Muscle of leg (tissue), 3 donors: ENCODE measurements at regions not wholly inside any gene's neighbourhood (a gene's known extent, or its start where the extent isn't known, plus 50 kb on each side); places are given as distances from the start of the nearest gene placed in this dataset.

Source experiments
- DNase-seq: peaks from one replicate; pipeline ENCODE4 v3.0.0; 2013
- H3K27ac ChIP-seq: one replicate; pipeline ENCODE4 v1.5.1; 2013; ENCODE audit warnings: mild to moderate bottlenecking, low read length, control low read depth
- H3K27me3 ChIP-seq: one replicate; pipeline ENCODE4 v1.6.1; 2013; ENCODE audit warnings: low read length; ENCODE audit not compliant: control insufficient read depth, insufficient read depth
- H3K36me3 ChIP-seq: one replicate; pipeline ENCODE4 v1.6.1; 2013; ENCODE audit warnings: low read length; ENCODE audit not compliant: control insufficient read depth, insufficient read depth
- H3K4me1 ChIP-seq: one replicate; pipeline ENCODE4 v1.6.1; 2013; ENCODE audit warnings: low read length; ENCODE audit not compliant: control insufficient read depth, insufficient read depth
- H3K4me3 ChIP-seq: one replicate; pipeline ENCODE4 v1.5.1; 2013; ENCODE audit warnings: low read length, control low read depth
- H3K9me3 ChIP-seq: replicated peaks from 2 replicates; pipeline ENCODE4 v1.6.1; 2013; ENCODE audit warnings: low read depth, low read length; ENCODE audit not compliant: control insufficient read depth
- WGBS: methylation state at CpG from one replicate; pipeline ENCODE4 v1.1.5; 2013; ENCODE audit warnings: missing lambda C conversion rate; ENCODE audit not compliant: insufficient coverage; 5-methylcytosine and 5-hydroxymethylcytosine counted together

GRCh38 chr3:86173401-86173800 is 817.5 kb downstream of the VGLL3 start:
- H3K4me1 ChIP-seq = no peaks in the 10 kb centered on the region
- H3K4me3 ChIP-seq = no peak overlapping the region

DNA sequence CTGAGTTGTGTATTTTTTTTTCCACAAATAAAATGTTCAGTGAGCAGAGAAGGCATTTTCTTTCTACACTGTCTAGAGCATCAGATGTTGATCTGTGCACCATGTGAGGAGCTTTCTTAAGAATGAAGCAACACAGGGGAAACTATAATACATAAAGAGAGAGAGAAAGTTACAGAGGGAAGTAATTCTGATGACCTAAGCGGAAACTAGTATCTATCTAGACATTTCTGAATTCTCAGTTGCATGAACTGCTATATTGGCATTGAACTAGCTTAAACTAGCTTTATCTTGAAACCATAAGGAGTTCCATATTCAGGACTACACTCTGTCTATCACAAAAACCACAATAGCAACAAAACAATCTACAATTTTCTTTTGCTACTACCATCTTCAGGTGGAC is 822.4 kb downstream of the VGLL3 start:
- no peaks in the 10 kb centered on the region for H3K36me3 ChIP-seq
- DNase-seq = no peak
- no peak overlapping the region for H3K27ac ChIP-seq

More at GRCh38 chr3:86173401-86173800, 817.5 kb downstream of the VGLL3 start:
- no peaks in the 10 kb centered on the region for H3K27me3 ChIP-seq
- H3K27ac ChIP-seq = no peak overlapping the region
- DNase-seq = no peak
- no peaks in the 10 kb centered on the region for H3K9me3 ChIP-seq
- no CpG with 5 or more reads among the region's 3 CpGs for WGBS
- H3K36me3 ChIP-seq = no peaks in the 10 kb centered on the region

DNA sequence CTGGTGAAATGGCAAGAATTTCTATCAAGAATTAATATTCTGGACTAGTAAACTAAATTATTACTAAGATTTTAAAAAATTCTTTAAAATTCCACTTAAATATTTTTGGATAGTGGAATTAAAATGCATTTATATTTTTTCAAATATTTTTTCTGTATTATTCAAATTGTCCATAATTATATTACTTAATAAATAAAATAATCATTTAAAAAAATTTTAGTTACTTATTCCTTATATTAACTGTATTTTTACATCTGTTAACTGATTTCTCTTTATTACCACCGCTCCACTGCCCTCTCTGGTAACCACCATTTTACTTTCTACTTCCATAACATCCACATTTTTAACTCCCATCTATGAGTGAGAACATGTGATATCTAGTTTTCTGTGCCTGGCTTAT is 828.4 kb downstream of the VGLL3 start:
- Histone ChIP-seq H3K9me3 (no peaks in the 10 kb centered on the region), H3K27me3 (no peaks in the 10 kb centered on the region), H3K27ac (no peak overlapping the region), H3K4me3 (no peak overlapping the region), H3K36me3 (no peaks in the 10 kb centered on the region), H3K4me1 (no peaks in the 10 kb centered on the region)
- no CpG with 5 or more reads among the region's 1 CpG for WGBS
- no peak for DNase-seq

More for the DNA sequence above, 822.4 kb downstream of the VGLL3 start:
- no peak overlapping the region for H3K4me3 ChIP-seq
- WGBS = no CpG with 5 or more reads among the region's 1 CpG
- H3K9me3 ChIP-seq = no peaks in the 10 kb centered on the region
- H3K27me3 ChIP-seq = no peaks in the 10 kb centered on the region
- H3K4me1 ChIP-seq = no peaks in the 10 kb centered on the region

DNA sequence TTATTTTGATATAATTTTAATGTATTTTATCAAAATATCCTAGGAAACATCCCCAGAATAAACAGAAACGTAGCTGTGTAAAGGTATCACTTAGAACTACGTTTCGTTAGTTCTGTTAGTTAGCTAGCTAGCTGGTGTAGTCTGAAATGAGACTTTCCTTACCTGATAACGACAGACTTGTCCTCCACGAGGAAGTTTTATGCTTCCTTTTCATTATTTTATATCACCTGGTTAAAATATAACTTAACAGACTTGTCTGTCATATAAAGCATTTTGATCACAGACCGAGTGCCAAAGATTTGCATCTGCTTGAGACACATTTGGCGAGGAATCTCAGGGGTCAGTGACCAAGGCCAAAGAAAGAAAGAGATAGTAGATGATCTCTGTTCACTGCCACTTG is 829.5 kb downstream of the VGLL3 start:
- WGBS = 83% methylated on average over 2 of the region's 7 CpGs
- Histone ChIP-seq H3K27ac (no peak overlapping the region), H3K27me3 (no peaks in the 10 kb centered on the region), H3K4me1 (no peaks in the 10 kb centered on the region), H3K36me3 (no peaks in the 10 kb centered on the region), H3K9me3 (no peaks in the 10 kb centered on the region), H3K4me3 (no peak overlapping the region)
- DNase-seq = no peak

DNA sequence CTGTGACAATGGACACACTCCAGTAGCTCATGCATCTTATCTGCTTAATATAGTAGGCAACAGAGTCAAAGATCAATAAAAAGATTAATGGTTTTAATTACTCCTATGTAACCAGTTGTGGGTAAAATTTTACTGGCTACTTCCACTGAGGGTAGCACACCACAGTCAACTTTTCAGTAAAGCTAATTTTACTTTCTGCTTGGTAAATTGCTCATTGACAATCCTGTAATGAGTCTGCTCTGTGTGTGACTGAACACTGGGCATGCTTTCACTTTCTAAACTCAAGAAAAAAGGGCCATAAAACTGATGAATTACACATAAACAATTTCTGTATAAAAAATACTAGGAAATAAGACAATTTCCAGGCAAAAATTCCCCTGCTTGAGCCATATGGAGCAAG is 838.3 kb downstream of the VGLL3 start:
- DNase-seq = no peak
- Histone ChIP-seq H3K4me1 (no peaks in the 10 kb centered on the region), H3K9me3 (no peaks in the 10 kb centered on the region), H3K36me3 (no peaks in the 10 kb centered on the region), H3K27ac (no peak overlapping the region), H3K4me3 (no peak overlapping the region), H3K27me3 (no peaks in the 10 kb centered on the region)

DNA sequence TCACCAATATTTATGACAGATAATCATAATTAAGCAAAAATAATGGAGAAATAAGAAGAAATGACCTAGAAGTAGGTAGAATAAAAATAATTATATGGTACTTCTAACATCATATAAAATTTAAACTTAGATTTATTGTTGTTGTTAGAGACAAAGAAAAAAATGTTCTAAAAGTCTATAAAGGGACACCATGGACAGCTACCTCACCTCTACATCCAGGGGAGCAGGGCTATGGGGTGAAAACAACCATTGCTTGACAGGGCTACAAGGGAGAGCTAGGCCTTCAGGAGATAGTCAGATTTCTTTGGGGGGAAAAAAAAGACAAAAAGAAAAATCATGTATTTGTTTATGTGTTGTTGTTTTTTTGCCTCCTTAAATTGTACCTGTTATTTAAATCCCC is 841.9 kb downstream of the VGLL3 start:
- no peak overlapping the region for H3K27ac ChIP-seq
- H3K4me1 ChIP-seq = no peaks in the 10 kb centered on the region
- H3K9me3 ChIP-seq = no peaks in the 10 kb centered on the region
- DNase-seq = no peak
- H3K27me3 ChIP-seq = no peaks in the 10 kb centered on the region
- no peak overlapping the region for H3K4me3 ChIP-seq
- no peaks in the 10 kb centered on the region for H3K36me3 ChIP-seq

- Histone ChIP-seq H3K36me3 (no peaks in the 10 kb centered on the region), H3K9me3 (no peaks in the 10 kb centered on the region), H3K27ac (no peak overlapping the region), H3K4me3 (no peak overlapping the region), H3K27me3 (no peaks in the 10 kb centered on the region), H3K4me1 (no peaks in the 10 kb centered on the region)
- WGBS = 88% methylated on average over 1 of the region's 5 CpGs
- no peak for DNase-seq
Measured at GRCh38 chr3:86147119-86147518, 843.8 kb downstream of the VGLL3 start.

DNA sequence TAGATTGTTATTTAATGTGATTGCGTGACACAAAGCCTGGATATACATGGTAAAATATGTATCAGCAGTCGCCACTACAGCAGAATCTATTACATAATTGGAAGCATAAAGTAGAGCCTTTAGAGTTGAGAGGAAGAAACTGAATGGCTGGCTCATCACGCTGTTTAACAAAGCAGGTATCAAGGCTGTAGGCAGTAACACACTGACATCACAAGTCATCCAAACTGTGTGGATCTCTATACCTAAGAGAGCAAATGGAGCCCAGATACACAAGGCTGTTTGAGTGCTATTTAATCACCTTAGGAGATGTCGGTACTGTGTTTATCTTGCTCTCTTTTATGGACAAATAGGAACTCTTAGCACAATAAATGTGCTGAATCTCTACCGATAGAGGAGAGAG is 864.4 kb downstream of the VGLL3 start:
- no peaks in the 10 kb centered on the region for H3K4me1 ChIP-seq
- no peaks in the 10 kb centered on the region for H3K27me3 ChIP-seq
- no peak overlapping the region for H3K27ac ChIP-seq
- DNase-seq = no peak
- WGBS = no CpG with 5 or more reads among the region's 5 CpGs
- no peak overlapping the region for H3K4me3 ChIP-seq
- no peaks in the 10 kb centered on the region for H3K36me3 ChIP-seq
- H3K9me3 ChIP-seq = no peaks in the 10 kb centered on the region
